GM21423 (cell line): ENCODE measurements at regions not wholly inside any gene's neighbourhood (a gene's known extent, or its start where the extent isn't known, plus 50 kb on each side); places are given as distances from the start of the nearest gene placed in this dataset.
"Not testable (repeated sequence)": the region's sequence is repeated elsewhere in the genome, so short reads cannot be mapped to it uniquely, and the experiment has no call there.

Experiments used
- ATAC-seq: cut with Tn5 transposase; IDR thresholded peaks from one replicate; pipeline ENCODE4 v1.9.1; 2021; ENCODE audit warnings: mild to moderate bottlenecking, moderate library complexity; ENCODE audit not compliant: unreplicated experiment

- ATAC-seq: no peak
Observed at GRCh38 chr10:21041763-21042458, 144.8 kb upstream of the NEBL start.

DNA sequence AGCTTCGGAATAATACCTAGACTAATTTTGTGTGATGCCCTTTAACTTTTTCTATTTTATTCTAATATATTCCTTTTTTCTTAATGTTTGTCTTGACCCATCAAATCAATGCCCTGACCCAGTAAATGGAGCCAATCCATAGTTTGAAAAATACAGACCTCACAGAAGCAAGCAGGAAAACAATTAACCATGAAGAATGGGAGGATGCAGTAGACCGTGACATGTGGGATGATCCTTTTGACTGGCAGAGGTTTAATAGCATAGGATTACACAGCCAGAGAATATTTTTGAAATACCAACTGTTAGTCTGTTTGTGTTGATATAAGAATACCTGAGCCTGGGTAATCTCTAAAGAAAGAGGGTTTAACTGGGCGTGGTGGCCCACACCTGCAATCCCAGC, 142.6 kb upstream of the NEBL start:
- ATAC-seq: no peak

- no peak for ATAC-seq
Observed at GRCh38 chr10:21036757-21037156, 139.6 kb upstream of the NEBL start.

GRCh38 chr10:21034770-21035169, 137.7 kb upstream of the NEBL start:
- not testable (repeated sequence) for ATAC-seq

DNA sequence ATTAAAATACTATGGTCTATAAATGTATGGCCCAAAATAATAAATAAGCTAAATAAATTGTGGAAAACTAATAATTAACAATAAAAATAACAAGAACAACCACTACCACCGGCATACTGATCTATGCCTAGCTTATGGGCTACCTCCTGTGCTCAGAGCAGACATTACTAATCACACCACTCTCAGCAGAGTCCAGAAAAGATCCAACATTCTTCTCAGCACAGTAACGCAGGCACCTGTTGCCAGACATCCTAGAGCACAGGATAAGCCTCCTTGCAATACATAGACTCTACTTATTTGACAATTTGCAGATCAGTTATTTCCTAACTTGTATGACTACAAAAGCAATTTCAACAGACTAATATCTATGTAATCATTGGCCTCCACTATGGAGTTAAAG, 137.1 kb upstream of the NEBL start:
- ATAC-seq: no peak

GRCh38 chr10:21032587-21033319, 135.6 kb upstream of the NEBL start:
- no peak for ATAC-seq

DNA sequence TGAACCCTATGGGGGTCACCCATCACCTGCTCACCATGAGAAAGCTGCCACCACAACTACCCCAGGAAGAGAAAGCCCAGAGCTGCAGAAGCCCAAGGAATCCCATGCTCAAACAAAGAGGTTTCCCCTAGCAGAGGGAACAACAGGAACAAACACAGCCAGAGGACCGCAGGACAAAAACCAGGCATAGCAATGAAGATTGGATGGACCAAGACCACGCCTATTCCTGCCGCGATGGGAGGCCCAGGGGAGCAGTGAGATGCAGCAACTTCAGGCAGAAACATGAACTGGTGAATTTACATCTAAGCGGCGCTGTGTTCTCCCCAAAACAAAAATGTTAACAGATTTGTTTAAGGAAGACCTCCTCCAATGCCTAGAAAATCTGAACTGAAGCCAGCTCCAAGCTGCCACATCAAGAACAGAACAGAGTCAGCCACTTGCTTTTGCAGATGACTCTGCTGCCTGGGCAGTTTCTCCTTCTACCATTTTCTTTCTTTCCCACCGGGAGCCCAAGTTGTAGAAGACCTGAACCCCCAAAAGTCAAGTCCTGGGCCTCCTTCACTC, 134.2 kb upstream of the NEBL start:
- no peak for ATAC-seq

DNA sequence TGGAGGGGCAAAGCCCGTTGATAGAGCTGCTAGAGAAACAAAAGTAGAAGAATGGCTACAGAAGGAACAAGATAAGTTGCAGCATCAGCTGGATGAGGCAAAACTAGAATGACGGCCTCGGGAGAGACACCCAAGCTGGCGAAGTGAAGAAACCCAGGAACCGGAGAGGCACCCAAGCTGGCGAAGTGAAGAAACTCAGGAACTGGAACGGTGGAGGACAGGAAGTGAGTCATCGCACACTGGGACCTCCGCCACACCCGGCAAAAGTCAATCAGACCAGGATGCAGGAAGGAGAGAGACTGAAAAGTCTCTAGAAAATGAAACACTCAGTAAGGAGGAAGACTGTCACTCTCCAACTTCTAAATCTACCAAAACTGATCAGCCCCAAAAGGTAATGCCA, 133.0 kb upstream of the NEBL start:
- ATAC-seq: no peak

DNA sequence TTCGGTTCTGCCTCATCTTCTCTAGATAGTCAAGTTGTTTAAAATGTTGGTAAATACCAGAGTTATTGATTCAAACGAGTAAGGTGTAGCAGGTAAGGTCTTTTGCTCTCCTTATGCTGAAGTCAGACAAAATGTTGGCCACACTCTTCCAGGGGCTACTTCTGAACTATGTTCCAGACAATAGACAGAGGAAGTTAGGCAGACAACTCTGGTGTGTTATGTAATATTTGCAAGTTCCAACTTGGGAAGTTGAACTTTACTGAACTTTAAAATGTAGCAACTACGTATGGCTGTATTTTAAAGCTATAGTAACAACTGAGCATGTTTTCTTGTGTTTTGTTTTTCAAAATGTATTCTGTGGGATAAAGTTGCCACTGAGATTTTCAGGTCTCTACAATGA, 125.7 kb upstream of the NEBL start:
- ATAC-seq: no peak

DNA sequence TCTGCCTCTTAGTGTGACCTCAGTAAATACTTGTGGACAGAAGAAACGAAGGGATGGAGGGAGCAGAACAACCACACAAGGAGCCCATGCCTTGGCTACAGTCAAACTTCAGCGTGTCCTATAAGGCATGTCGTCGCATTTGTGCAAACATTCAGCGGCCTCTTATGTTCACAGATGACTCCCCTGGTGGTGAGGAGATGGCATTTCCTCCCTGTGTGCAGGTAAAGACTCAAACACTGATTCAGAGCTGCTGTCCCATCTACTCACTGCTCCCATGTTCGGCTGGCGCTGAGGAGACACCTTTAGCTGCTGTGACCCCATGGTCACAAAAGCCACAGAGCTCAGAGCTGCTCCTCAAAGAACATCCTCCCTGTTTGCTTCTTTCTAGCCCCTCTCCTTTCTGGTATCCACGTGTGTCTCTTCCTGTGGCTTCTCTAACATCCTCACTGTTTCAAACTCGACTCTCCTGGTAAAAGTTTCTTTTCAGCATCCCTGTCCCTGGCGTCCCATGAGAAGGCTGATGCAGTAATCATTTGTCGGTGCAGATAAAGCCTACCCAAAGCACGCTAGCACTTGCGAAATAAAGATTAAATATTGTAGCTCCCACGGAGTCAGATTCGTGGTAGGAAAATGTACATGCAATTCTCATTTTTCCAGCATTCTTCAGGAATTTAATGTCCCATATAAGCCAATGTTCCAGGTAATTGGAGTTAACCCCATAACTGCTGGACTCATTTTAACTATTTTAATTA, 124.9 kb upstream of the NEBL start:
- no peak for ATAC-seq

- no peak for ATAC-seq
Observed at GRCh38 chr10:21021231-21021630, 124.1 kb upstream of the NEBL start.

GRCh38 chr10:21020545-21020944, 123.4 kb upstream of the NEBL start:
- ATAC-seq: peak; percentile 67

- ATAC-seq: no peak
Observed at GRCh38 chr10:21019436-21019835, 122.3 kb upstream of the NEBL start.

DNA sequence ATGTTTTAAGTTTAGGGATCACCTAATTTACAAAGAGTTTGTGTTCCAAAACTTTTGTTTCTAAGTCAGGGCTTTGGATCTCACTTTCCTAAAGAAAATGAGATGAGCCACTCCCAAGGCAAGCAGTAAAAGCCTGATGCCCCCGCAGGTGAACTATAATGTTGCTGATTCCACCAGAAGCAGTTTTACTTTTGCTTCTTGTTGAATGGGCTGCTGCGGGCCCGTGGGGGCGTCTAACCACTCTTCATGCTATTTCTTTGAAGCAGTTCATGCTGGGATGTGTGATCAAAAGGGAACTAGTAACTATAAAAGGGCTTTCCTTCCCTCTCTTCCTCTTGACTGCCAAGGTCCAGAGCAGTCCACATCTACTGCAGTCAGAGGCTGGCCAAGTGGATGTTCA, 118.7 kb upstream of the NEBL start:
- ATAC-seq: no peak

GRCh38 chr10:21014141-21014540, 117.0 kb upstream of the NEBL start:
- ATAC-seq: no peak

GRCh38 chr10:21011433-21012018, 114.4 kb upstream of the NEBL start:
- ATAC-seq: no peak

DNA sequence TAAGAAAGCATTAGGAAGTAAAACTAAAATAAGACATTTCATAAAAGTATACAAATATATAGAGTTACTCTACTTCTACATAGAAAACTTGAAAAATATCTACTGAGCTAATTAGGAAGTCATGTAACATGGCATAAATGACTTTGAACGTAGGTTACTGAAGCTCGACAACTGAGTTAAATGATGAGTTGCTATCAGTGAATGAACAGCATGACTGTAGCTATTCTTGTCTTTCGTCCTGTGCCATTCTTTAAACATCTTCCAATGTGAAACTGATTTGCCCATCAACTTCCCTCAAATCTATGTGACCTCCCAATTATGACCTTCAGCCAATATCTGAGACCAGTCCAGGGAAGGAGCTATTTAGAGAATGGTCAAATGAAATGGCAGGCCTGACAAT, 113.5 kb upstream of the NEBL start:
- ATAC-seq: no peak

DNA sequence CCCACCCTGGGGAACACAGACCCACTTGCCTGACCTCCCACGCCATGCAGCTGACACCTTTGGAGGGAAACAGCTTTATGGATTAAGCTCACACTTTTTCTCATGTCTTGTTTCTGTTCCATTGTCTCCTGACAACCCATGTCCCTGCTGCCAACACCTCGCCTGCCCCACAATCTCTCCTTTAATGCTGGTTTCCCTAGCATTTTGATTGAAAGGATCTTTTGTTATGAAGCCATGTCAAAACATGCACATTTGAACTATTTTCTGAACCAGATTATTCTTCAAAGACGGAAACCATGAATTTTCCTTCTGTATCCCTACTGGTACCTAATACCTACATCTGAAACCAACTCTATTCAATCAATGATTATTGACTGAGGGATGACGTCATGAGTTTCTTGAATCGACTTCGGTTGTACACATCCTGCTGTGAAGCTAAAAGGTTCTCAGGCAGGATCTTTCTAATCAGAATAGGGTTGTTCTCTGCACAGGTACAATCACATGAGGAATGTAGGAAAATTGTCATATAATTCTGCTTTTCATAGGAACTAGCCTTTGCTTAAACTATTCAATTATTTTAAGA, 106.2 kb upstream of the NEBL start:
- no peak for ATAC-seq

DNA sequence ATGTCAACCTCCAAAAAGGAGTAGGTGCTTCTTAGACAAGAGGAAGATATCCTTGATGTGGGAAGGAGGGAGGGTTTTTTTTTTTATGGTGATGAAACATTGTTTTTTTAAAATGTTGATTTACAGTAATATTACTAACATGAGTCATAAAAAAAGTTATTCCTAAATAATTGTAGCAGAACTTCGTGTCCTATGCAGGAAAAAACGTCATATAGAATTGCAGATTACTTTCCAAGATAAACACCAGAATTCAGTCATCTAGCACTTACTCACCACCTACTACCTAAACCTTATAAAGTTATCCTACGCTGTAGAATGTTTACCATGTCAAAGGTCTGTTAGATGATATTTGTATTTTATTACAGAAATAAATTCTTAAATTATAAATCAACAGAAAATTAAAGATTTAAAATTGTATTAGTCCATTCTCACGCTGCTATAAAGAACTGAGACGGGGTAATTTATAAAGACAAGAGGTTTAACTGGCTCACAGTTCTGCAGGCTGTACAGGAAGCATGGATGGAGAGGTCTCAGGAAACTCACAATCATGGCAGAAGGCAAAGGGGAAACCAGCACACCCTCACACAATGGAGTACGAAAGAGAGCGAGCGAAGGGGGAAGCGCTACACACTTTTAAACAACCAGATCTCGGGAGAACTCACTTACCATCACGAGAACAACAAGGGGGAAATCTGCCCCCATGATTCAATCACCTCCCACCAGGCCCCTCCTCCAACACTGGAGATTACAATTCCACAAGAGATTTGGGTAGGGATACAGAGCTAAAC, 105.2 kb upstream of the NEBL start:
- no peak for ATAC-seq

GRCh38 chr10:20999699-21000098, 102.6 kb upstream of the NEBL start:
- no peak for ATAC-seq
